ENCODE measurements at regions not wholly inside any gene's neighbourhood (a gene's known extent, or its start where the extent isn't known, plus 50 kb on each side); places are given as distances from the start of the nearest gene placed in this dataset.

DNA sequence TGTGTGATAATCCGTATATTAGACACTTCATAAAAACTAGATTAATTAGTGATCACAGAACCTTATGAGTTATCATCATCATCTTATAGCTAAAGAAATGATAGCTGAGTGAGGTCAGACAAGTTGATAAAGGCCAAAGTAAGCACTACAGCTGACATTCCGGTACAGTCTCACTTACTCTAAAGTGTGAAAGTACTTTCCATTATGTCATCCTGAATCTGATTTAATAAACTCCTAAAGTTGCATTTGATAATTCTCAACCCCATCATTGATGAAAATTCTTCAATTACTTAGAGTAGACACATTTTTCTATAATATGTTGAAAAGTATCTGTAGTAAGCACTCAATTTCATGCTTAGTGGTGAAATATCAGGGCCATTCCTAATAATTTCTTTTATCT, 385.2 kb upstream of the CHD6 start:
- no peak overlapping the region for H2BK20ac ChIP-seq (ENCODE audit: low read length)
- H4K20me1 ChIP-seq (replicated peaks in 1 of 2; ENCODE audit: control insufficient read depth in 1 of 2, insufficient read depth in 2 of 2, low read length in 2 of 2) = no peaks in the 10 kb centered on the region
- H4K5ac ChIP-seq (ENCODE audit: insufficient read length, low read depth, low read length) = no peak overlapping the region
- no peak overlapping the region for H2AK5ac ChIP-seq (ENCODE audit: low read depth, low read length)
- no peaks in the 10 kb centered on the region for H3K23me2 ChIP-seq (ENCODE audit: low read depth, low read length)
- no peak overlapping the region for H3K4me2 ChIP-seq (ENCODE audit: insufficient read depth in 1 of 2, low read depth in 2 of 2, low read length in 2 of 2)
- POLR2A ChIA-PET (ENCODE audit: partially characterized antibody) = no interaction called here
- no peak overlapping the region for H3K23ac ChIP-seq (ENCODE audit: insufficient read length)
- no peak overlapping the region for H3K27ac ChIP-seq (ENCODE audit: low read depth, low read length)
- no peak overlapping the region for H2BK15ac ChIP-seq (ENCODE audit: low read length)
- H2AFZ ChIP-seq (ENCODE audit: low read length) = no peak overlapping the region
- H2BK120ac ChIP-seq (replicated peaks; ENCODE audit: low read depth, low read length) = no peak overlapping the region
- no peak overlapping the region for H3K14ac ChIP-seq (ENCODE audit: insufficient read length)
- H3K56ac ChIP-seq (replicated peaks; ENCODE audit: insufficient read length, low read depth, low read length) = no peak overlapping the region
- no peaks in the 10 kb centered on the region for H3K27me3 ChIP-seq (replicated peaks in 1 of 4; ENCODE audit: control insufficient read depth in 3 of 4, extremely low read depth in 1 of 4, insufficient read depth in 3 of 4, low read length in 3 of 4)
- no peak overlapping the region for H2BK12ac ChIP-seq (ENCODE audit: low read depth, low read length)
- no peak overlapping the region for H4K8ac ChIP-seq (ENCODE audit: extremely low read depth, insufficient read depth, low read length)
- no peaks in the 10 kb centered on the region for H3K36me3 ChIP-seq (ENCODE audit: control insufficient read depth in 2 of 4, insufficient read depth in 4 of 4, low read length in 3 of 4)
- H3K4ac ChIP-seq (replicated peaks; ENCODE audit: insufficient read length, low read depth, low read length) = no peak overlapping the region
- no peak overlapping the region for H3K4me3 ChIP-seq (ENCODE audit: extremely low read depth in 1 of 4, insufficient read depth in 2 of 4, low read depth in 3 of 4, low read length in 4 of 4)
- DNase-seq (ENCODE audit: low read depth in 1 of 2, low spot score in 2 of 2) = no peak
- no peak overlapping the region for H3K18ac ChIP-seq (ENCODE audit: extremely low read depth, low read length)
- CTCF ChIA-PET (ENCODE audit: partially characterized antibody) = no interaction called here
- H3K9me3 ChIP-seq (ENCODE audit: insufficient read depth in 2 of 2, low read depth in 1 of 2, low read length in 1 of 2) = no peaks in the 10 kb centered on the region; a peak in 1 of 4 replicates
- 92% methylated on average over 2 of the region's 2 CpGs; no CpG with 5 or more reads in 1 of the 2 experiments for WGBS, 2 experiments (ENCODE audit: extremely low coverage in 1 of 2, insufficient coverage in 1 of 2, insufficient read length in 1 of 2, insufficient replicate concordance in 2 of 2, low coverage in 1 of 2, low lambda C conversion rate in 2 of 2, missing lambda C conversion rate in 1 of 2)
- no peak for FAIRE-seq
- no peak overlapping the region for H2BK5ac ChIP-seq (ENCODE audit: low read depth, low read length)
- H3K79me1 ChIP-seq (ENCODE audit: low read depth, low read length) = no peaks in the 10 kb centered on the region
- H3K79me2 ChIP-seq (ENCODE audit: control insufficient read depth in 1 of 2, insufficient read depth in 2 of 2, low read length in 2 of 2) = no peaks in the 10 kb centered on the region
- no peak overlapping the region for H4K91ac ChIP-seq (replicated peaks; ENCODE audit: insufficient read length, low read length)
- TF ChIP-seq NRF1 (IDR thresholded peaks at IDR 0.05; ENCODE audit: low read depth, low read length) (no peak), HDAC6 (IDR thresholded peaks at IDR 0.05; ENCODE audit: low read depth, low read length) (no peak), SP2 (IDR thresholded peaks at IDR 0.05; ENCODE audit: low read length) (no peak), BCL11A (IDR thresholded peaks at IDR 0.05; ENCODE audit: low read depth in 2 of 2, low read length in 2 of 2) (no peak), CTBP2 (IDR thresholded peaks at IDR 0.05; ENCODE audit: borderline replicate concordance, insufficient read depth, insufficient read length, low read length) (no peak), CHD2 (IDR thresholded peaks at IDR 0.05; ENCODE audit: low read length) (no peak), TEAD4 (IDR thresholded peaks at IDR 0.05; ENCODE audit: low read depth, low read length) (no peak), SUZ12 (IDR thresholded peaks at IDR 0.05; ENCODE audit: low read length) (no peak), MAX (IDR thresholded peaks at IDR 0.05) (no peak), RBBP5 (IDR thresholded peaks at IDR 0.05; ENCODE audit: borderline replicate concordance, low read depth, low read length) (no peak), YY1 (IDR thresholded peaks at IDR 0.05; ENCODE audit: low read depth, low read length) (no peak), MAFK (IDR thresholded peaks at IDR 0.05; ENCODE audit: low read depth, low read length) (no peak)
- TF ChIP-seq, protein P1, sequence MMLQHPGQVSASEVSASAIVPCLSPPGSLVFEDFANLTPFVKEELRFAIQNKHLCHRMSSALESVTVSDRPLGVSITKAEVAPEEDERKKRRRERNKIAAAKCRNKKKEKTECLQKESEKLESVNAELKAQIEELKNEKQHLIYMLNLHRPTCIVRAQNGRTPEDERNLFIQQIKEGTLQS (IDR thresholded peaks at IDR 0.05; ENCODE audit: insufficient read depth, low read depth, low read length) = no peak
- H3K4me1 ChIP-seq (replicated peaks in 1 of 4; ENCODE audit: control insufficient read depth in 3 of 4, insufficient read depth in 4 of 4, low read length in 3 of 4) = peaks cover 0 to 7% (median 0%) of the 10 kb centered on the region in 4 experiments; a peak in 1 of 7 replicates
- no peak overlapping the region for H3K9ac ChIP-seq (replicated peaks in 1 of 4; ENCODE audit: extremely low read depth in 1 of 4, low read depth in 3 of 4, low read length in 3 of 4)

All from H1 (cell line).